ENCODE measurements at regions not wholly inside any gene's neighbourhood (a gene's known extent, or its start where the extent isn't known, plus 50 kb on each side); places are given as distances from the start of the nearest gene placed in this dataset.

DNA sequence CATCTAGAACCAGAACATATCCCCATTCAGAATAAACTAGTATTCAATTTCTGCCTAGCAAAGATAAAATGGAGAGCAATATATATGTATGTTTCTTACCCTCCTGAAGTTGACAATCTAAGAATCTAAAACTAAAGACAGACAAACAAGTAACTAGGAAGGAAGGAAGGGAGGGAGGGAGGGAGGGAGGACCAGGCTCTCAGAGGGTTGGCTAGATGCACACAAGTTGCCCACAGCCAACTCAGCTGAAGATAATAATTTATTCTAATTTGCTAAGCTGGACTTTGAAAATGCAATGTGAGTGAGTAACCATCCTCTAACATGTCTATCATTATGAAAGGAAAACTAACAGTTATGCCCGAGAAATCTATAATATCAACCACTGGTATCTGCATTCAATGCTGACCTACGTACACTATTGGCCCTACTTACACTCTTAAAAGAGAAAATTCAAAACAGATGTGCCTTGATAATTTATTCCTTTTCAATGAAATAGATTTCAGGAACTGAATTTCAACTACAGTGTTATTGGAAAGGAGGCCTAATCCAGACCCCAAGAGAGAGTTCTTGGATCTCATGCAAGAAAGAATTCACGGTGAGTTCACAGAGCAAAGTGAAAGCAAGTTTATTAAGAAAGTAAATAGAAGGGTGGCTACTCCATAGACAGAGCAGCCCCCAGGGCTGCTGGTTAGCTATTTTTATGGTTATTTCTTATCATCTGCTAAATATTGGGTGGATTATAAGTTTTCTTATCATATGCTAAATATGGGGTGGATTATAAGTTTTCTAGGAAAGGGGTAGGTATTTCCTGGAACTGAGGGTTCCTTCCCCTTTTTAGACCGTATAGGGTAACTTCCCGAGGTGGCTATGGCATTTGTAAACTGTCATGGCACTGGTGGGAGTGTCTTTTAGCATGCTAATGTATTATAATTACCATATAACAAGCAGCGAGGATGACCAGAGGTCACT lies 288.5 kb upstream of the SLC39A10 start:
- no peaks in the 10 kb centered on the region for H3K27me3 ChIP-seq
- no peak for TF ChIP-seq Cebpa-rat (IDR thresholded peaks at IDR 0.05)
- H3K4me2 ChIP-seq = no peak overlapping the region
- no peak overlapping the region for H3K27ac ChIP-seq
- no peaks in the 10 kb centered on the region for H3K4me1 ChIP-seq
- H3K4me3 ChIP-seq = no peak overlapping the region
- H3K9ac ChIP-seq = no peak overlapping the region
- H3K9me3 ChIP-seq (replicated peaks in 1 of 11) = 0 out of 22 replicates have a peak, but pooled peaks cover 0 to 4% (median 0%) of the 10 kb centered on the region in 11 experiments
- H4K20me1 ChIP-seq = no peaks in the 10 kb centered on the region
- no peaks in the 10 kb centered on the region for H3K36me3 ChIP-seq

DNA sequence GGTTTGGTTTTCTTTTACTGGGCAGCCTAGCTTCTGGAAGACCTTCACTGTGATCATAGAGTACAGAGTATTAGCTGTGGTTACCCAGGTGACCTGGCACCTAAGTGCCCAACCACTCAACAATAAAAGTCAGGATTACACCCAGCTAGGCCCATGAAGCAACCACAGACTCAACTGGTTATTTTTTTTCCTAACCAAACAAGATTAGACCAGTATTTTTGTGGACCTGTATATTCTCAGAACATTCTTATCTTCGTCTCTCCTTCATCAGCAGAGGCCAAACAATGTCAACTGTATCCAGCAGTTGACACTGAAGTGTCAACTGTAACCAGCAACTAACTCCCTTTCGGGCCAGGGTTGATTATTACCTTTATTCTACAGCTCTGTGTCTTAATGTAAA lies 289.2 kb upstream of the SLC39A10 start:
- no peaks in the 10 kb centered on the region for H4K20me1 ChIP-seq
- H3K4me2 ChIP-seq = no peak overlapping the region
- no peak overlapping the region for H3K27ac ChIP-seq
- no peaks in the 10 kb centered on the region for H3K4me1 ChIP-seq
- no peak for TF ChIP-seq Cebpa-rat (IDR thresholded peaks at IDR 0.05)
- H3K36me3 ChIP-seq = no peaks in the 10 kb centered on the region
- 0 out of 22 replicates have a peak, but pooled peaks cover 0 to 4% (median 0%) of the 10 kb centered on the region in 11 experiments for H3K9me3 ChIP-seq (replicated peaks in 1 of 11)
- H3K9ac ChIP-seq = no peak overlapping the region
- no peaks in the 10 kb centered on the region for H3K27me3 ChIP-seq
- H3K4me3 ChIP-seq = no peak overlapping the region

DNA sequence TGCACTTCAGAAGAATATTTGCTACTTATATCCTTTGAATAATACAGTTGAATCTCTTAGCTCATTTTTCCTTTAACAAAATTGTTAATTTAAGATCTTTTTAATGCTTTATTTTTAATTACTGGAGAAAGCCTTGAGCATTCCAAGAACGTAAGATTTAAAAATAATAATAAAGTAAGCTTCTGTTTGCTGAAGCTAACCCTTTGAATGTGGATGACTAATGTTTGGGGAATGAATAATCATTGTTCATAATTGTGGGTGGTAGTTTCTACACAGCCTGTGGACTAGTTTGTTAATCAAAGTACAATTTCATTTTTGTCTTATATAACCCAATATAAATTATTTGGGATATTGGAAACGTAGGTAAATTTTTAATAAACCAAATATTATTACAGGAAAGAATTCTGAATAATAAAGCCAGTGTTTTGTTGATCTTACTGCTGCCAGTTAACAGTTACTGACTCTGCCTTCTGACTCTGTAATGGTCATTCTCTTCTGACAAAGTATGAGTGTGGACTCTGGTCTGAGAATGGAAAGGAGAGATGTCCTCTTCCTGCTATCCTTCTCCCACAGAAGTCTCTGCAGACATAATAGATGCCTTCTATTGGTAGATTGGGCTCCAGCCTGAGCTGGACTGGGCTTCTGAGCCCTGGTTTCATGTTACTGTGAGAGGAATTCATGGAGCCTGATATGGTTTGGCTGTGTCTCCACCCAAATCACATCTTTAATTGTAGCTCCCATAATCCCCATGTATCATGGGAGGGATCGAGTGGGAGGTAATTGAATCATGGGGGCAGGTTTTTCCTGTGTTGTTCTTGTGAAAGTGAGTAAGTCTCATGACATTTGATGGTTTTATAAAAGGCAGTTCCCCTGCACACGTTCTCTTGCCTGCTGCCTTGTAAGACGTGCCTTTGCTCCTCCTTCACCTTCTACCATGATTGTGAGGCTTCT lies 292.7 kb upstream of the SLC39A10 start:
- no peaks in the 10 kb centered on the region for H3K4me1 ChIP-seq
- no peak overlapping the region for H3K9ac ChIP-seq
- H3K9me3 ChIP-seq (replicated peaks in 1 of 11) = 0 out of 22 replicates have a peak, but pooled peaks cover 0 to 4% (median 0%) of the 10 kb centered on the region in 11 experiments
- no peak for TF ChIP-seq Cebpa-rat (IDR thresholded peaks at IDR 0.05)
- no peak overlapping the region for H3K4me3 ChIP-seq
- no peak overlapping the region for H3K27ac ChIP-seq
- no peaks in the 10 kb centered on the region for H4K20me1 ChIP-seq
- no peaks in the 10 kb centered on the region for H3K36me3 ChIP-seq
- no peak overlapping the region for H3K4me2 ChIP-seq
- no peaks in the 10 kb centered on the region for H3K27me3 ChIP-seq

DNA sequence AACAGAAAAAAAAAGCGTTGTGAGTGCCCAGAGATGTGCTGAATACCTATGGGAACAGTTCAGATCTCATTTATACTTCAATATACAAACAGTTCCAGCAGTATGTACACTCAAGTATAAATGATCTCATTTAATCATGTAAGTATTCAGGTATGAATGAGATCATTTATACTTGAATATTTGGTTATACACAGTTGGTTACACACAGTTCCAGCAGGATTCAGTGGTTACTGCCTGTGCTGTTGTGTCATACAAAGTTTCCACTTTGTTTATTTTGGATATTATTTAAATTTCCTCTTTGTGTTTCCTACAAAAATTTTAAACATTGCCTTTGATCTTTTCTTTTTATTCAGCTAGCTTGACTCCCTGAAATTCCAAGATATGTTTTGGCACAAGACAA lies 293.5 kb upstream of the SLC39A10 start:
- H3K36me3 ChIP-seq = no peaks in the 10 kb centered on the region
- no peak for TF ChIP-seq Cebpa-rat (IDR thresholded peaks at IDR 0.05)
- no peak overlapping the region for H3K27ac ChIP-seq
- H4K20me1 ChIP-seq = no peaks in the 10 kb centered on the region
- H3K4me1 ChIP-seq = no peaks in the 10 kb centered on the region
- H3K9me3 ChIP-seq (replicated peaks in 1 of 11) = 0 out of 22 replicates have a peak, but pooled peaks cover 0 to 4% (median 0%) of the 10 kb centered on the region in 11 experiments
- no peak overlapping the region for H3K4me2 ChIP-seq
- H3K9ac ChIP-seq = no peak overlapping the region
- H3K27me3 ChIP-seq = no peaks in the 10 kb centered on the region
- H3K4me3 ChIP-seq = no peak overlapping the region

DNA sequence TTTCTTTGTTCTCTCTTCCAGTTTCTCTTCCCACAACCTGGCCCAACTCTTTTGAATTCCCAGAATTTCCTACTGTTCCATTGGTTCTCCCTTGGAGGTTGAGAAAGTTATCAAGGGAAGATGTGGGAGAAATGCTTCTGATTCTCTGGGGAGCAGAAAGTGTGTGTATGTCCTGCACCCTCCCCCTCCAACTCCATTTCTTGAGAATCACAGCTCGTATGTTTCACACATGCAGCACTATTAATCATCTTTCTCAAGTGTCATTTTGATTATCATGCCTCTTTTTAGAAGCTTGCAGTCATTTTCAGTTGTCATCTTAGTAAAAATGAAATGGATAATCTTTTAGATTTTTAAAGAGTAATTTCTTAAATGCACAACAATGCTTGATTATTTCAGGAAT lies 296.8 kb upstream of the SLC39A10 start:
- H4K20me1 ChIP-seq = no peaks in the 10 kb centered on the region
- H3K27ac ChIP-seq = no peak overlapping the region
- no peaks in the 10 kb centered on the region for H3K27me3 ChIP-seq
- no peaks in the 10 kb centered on the region for H3K4me1 ChIP-seq
- no peak overlapping the region for H3K4me3 ChIP-seq
- H3K9me3 ChIP-seq (replicated peaks in 1 of 11) = 0 out of 22 replicates have a peak, but pooled peaks cover 0 to 4% (median 0%) of the 10 kb centered on the region in 11 experiments
- TF ChIP-seq Cebpa-rat (IDR thresholded peaks at IDR 0.05) = no peak
- H3K36me3 ChIP-seq = no peaks in the 10 kb centered on the region
- H3K4me2 ChIP-seq = no peak overlapping the region
- H3K9ac ChIP-seq = no peak overlapping the region

DNA sequence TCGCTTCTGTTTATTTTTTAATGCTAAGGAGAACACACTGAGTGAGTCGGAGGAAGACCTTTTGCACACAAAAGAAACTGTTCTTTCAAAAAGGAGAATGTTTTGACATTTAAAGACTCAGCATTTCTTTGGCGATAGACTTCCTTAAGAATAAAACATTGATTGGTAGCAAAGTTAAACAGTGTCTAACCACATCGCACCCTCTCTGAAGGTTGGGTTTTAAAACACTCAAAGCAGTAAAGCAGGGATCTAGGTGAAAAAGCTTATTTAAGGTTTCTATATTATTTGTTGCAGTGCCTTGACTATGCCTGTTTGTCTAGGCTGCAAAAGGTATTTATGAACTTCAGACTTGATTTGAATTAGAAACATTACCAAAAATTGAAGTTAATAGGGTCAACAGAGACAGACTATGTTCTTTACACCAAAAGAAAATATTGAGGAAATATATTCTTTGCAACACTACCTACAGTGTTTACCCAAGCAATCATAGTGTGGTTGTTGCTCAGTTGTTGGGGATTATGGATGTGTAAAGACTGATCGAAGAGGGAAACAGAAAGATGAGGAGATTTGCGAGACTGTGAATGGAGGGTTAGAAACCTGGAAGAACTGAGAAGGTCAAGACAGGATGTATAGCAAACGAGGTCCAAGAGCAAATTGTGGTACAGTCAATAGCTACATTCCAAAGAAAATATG lies 297.8 kb upstream of the SLC39A10 start:
- Histone ChIP-seq H3K27ac (no peak overlapping the region), H4K20me1 (no peaks in the 10 kb centered on the region), H3K4me3 (no peak overlapping the region), H3K36me3 (no peaks in the 10 kb centered on the region), H3K4me2 (no peak overlapping the region), H3K4me1 (no peaks in the 10 kb centered on the region), H3K27me3 (no peaks in the 10 kb centered on the region), H3K9me3 (replicated peaks in 1 of 11) (no peaks in the 10 kb centered on the region), H3K9ac (no peak overlapping the region)
- no peak for TF ChIP-seq Cebpa-rat (IDR thresholded peaks at IDR 0.05)

DNA sequence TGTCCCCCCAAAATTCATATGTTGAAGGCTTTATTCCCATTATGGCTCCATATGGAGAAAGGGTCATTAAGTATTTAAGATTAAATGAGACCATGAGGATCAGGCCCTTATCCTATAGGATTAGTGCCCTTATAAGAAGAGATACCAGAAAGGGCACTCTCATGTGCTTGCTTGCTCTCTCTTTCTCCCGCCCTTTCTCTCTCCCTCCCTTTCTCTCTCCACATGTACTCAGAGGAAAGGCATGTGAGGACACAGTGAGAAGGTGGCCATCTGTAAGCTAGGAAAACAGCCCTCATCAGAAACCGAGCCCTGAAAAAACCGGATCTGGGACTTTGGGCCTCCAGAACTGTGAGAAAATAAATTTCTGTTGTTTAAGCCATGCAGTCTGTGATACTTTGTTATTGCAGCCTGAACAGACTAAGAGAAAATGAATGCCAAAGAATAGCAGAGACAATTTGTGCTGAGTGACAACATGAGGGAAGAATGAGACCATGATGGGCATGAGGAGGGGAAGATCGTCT lies 300.0 kb upstream of the SLC39A10 start:
- H3K27ac ChIP-seq = no peak overlapping the region
- H3K36me3 ChIP-seq = no peaks in the 10 kb centered on the region
- no peaks in the 10 kb centered on the region for H3K27me3 ChIP-seq
- H3K4me3 ChIP-seq = no peak overlapping the region
- H3K4me2 ChIP-seq = no peak overlapping the region
- H3K9ac ChIP-seq = no peak overlapping the region
- no peak for TF ChIP-seq Cebpa-rat (IDR thresholded peaks at IDR 0.05)
- no peaks in the 10 kb centered on the region for H3K4me1 ChIP-seq
- H4K20me1 ChIP-seq = no peaks in the 10 kb centered on the region
- H3K9me3 ChIP-seq (replicated peaks in 1 of 11) = no peaks in the 10 kb centered on the region

DNA sequence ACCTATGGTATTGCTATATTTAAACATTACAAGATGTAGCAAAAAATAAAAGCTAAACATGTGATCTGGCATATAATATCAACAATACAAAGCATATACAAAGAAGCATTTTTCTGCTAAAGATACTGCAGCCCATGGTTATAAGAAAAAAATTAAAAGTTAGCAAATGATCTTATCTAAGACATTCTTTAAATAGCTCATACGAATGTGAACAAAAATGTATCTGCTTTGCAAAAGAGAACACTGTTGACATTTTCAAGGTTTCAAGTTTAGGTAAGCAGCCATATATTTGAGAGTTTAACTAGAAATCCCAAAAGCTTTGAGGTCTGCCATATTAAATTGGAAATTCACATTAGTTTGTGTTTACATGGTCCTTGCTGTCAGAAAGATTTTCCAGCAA lies 301.0 kb upstream of the SLC39A10 start:
- H3K4me2 ChIP-seq = no peak overlapping the region
- no peaks in the 10 kb centered on the region for H3K9me3 ChIP-seq (replicated peaks in 1 of 11)
- no peak for TF ChIP-seq Cebpa-rat (IDR thresholded peaks at IDR 0.05)
- no peak overlapping the region for H3K4me3 ChIP-seq
- no peaks in the 10 kb centered on the region for H3K4me1 ChIP-seq
- no peaks in the 10 kb centered on the region for H4K20me1 ChIP-seq
- no peaks in the 10 kb centered on the region for H3K36me3 ChIP-seq
- H3K9ac ChIP-seq = no peak overlapping the region
- no peaks in the 10 kb centered on the region for H3K27me3 ChIP-seq
- H3K27ac ChIP-seq = no peak overlapping the region
